DMS153 treated with DMSO at 0.1 percent for 48 hours (cell line): ENCODE measurements at regions not wholly inside any gene's neighbourhood (a gene's known extent, or its start where the extent isn't known, plus 50 kb on each side); places are given as distances from the start of the nearest gene placed in this dataset.
"Not testable (repeated sequence)": the region's sequence is repeated elsewhere in the genome, so short reads cannot be mapped to it uniquely, and the experiment has no call there.

Source experiments
- DNase-seq: peaks from one replicate; lab custom pipeline; 2025; ENCODE audit not compliant: unreplicated experiment; lab: John Stamatoyannopoulos, UW

DNA sequence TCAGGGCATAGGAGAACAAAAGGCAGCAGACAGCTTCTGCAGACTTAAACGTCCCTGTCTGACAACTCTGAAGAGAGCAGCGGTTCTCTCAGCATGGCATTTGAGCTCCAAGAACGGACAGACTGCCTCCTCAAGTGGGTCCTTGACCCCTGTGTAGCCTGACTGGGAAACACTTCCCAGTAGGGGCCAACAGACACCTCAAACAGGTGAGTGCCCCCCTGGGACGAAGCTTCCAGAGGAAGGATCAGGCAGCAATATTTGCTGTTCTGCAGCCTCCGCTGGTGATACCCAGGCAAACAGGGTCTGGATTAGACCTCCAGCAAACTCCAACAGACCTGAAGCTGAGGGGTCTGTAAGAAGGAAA lies 66.9 kb upstream of the NEDD9 start:
- DNase-seq = not testable (repeated sequence)

DNA sequence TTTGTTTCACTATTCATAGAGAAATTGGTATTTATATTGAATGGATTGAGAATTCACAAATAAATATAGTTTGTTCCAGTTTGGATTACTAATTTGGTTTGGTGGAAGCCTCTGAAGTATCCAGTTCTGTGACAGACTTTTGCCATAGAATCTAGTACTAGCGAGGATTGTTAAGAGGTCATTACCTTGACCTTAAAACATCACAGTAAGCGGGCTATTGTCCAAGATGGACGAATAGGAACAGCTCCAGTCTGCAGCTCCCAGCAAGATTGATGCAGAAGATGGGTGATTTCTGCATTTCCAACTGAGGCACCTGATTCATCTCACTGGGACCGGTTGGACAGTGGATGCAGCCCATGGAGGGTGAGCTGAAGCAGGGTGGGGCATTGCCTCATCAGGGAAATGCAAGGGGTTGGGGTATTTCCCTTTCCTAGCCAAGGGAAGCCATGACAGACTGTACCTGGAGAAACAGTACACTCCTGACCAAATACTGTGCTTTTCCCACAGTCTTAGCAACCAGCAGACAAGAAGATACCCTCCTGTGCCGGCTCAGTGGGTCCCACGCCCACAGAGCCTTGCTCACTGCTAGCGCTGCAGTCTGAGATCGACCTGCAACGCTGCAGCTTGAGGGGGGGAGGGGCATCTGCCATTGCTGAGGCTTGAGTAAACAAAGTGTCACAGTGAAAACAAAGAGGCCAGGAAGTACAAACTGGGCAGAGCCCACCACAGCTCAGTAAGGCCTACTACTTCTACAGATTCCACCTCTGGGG lies 66.4 kb upstream of the NEDD9 start:
- DNase-seq = peak; percentile 0

DNA sequence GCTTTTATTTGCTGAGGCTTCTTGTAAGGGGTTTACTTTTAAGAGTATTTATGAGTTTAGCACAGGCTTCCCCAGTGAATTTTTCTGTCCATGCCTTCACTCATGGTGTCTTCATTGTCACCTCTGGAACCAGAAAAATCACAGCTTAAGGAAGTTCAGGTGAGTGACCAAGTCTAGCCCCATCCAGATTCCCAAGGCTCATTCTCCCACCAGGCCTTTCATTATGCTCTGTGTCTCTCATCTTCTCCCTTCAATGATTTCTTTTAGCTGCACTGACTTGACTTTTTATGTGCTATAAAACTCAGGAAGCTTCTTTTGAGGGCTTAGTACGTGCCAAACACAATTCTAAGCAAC lies 64.9 kb upstream of the NEDD9 start:
- no peak for DNase-seq

- no peak for DNase-seq
These were observed 64.2 kb upstream of the NEDD9 start for GRCh38 chr6:11296449-11297375.

DNA sequence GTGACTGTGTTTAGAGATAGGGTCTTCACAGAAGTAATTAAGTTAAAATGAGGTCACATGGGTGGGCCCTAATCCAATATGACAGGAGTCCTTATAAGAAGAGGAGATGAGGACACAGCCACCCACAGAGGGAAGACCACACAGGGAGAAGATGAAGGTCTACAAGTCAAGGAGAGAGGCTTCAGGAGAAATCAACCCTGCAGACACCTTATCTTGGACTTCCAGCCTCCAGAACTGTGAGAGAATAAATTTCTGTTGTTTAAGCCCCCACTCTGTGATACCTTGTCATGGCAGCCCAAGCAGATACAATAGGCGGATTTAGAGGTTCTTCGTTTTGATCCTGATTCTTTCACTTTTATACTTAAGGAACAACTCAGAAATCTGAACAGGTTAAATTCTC lies 63.5 kb upstream of the NEDD9 start:
- no peak for DNase-seq

DNA sequence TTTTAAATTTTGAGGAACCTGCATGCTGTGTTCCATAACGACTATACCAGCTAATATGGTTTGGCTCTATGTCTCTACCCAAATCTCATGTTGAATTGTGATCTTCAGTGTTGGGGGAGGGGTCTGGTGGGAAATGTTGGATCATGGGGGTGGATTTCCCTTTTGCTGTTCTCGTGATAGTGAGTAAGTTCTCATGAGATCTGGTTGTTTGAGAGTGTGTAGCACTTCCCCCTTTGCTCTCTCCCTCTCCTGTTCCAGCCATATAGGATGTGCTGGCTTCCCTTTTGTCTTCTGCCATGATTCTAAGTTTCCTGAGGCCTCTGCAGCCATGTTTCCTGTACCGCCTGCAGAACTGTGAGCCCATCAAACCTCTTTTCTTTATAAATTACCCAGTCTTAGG lies 61.8 kb upstream of the NEDD9 start:
- DNase-seq = no peak

DNA sequence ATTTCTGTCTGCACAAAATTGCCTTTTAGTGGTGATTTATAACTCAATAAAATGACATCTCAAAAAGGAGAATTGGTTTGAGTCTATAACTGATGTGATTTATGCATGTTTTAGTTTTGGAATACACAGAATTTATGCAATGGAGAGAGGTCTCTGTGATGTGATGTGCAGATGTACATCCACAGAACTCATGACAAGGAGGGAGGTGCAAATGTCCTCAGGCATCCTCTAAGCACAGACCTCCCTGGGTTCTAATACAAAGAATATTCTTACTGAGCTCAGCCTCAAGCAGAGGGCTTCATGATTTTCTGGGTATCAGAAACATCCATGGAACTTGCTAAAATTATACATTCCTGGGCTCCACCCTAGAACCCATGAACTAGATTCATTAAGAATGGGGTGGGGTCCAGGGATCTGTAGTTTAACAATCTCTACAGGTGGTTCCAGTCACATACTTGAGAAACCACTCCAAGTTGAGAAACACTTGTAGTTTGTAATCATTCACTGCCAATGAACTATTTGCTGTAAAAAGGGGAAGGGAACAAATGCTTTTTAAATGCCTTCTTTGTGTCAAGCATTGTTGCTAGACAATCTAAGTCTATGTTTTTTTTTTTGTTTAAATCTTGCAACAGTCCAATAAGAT lies 60.2 kb upstream of the NEDD9 start:
- DNase-seq = no peak

DNA sequence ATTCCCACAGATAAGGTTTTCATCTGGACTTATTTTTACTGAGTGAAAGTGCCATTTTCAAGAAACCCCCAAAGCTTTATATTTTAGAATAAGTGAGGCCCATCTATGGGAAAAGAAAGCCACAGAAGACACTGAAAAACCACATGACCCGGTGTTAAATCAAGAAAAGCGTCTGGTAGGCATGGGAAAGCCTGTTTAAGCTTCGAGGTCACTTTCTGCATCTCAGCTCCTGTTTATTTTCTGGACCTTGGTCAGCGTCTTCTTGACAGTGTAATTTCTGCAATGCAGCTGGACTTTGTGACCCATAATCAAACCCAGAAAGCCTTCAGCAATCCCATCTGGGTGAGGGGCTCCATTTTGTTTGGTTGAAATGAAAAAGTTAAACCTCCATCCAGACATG lies 59.6 kb upstream of the NEDD9 start:
- no peak for DNase-seq

GRCh38 chr6:11291582-11291981 lies 59.1 kb upstream of the NEDD9 start:
- DNase-seq = no peak

GRCh38 chr6:11290027-11290426 lies 57.6 kb upstream of the NEDD9 start:
- DNase-seq = no peak

- DNase-seq = peak; percentile 19
These were observed 55.6 kb upstream of the NEDD9 start for GRCh38 chr6:11288065-11288464.

GRCh38 chr6:11284996-11285395 lies 52.5 kb upstream of the NEDD9 start:
- no peak for DNase-seq

DNA sequence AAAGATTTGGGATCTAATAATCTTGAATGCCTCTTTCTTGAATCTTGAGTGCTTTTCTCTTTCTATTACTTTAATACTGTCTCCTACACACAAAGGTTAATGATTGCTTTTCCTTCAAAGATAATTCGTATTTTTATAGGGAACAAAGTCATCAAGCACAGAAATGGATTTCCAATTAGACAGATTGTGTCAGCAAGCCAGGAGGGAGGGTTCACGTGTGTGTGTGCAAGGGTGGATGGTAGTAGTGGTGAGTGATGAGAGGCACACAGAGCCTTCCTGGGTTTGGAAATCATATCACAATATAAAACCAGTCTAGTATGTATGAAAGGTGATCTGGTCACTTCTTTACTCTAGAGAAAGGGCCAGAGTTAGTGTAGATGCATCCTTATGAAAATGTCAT lies 51.2 kb upstream of the NEDD9 start:
- no peak for DNase-seq

DNA sequence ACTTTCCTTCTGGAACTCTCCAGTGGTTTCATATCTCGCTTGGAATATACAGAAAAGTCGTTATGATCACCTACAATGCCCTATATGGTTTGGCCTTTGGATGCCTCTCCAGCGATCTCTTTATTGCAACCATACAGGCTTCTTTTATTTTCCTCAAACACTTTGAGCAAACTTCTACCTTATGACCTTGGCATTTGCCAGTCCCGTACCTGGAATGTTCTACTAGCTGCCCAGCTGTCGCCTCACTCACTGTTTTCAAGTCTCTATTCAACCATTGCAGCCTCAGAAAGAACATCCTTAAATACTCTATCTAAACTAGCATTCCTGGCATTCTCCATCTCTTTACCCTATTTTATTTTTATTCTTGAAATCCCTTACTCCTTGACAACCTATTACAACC lies 50.4 kb upstream of the NEDD9 start:
- DNase-seq = no peak
